CD14-positive monocyte (primary cell): ENCODE measurements at regions not wholly inside any gene's neighbourhood (a gene's known extent, or its start where the extent isn't known, plus 50 kb on each side); places are given as distances from the start of the nearest gene placed in this dataset.

Experiments used
- DNase-seq, 3 donors: peaks; one replicate each; pipeline ENCODE4 v3.0.0-alpha.2; 2011 to 2022
- H2AFZ ChIP-seq: 2 replicates; pipeline ENCODE4 v1.6.0; 2012; ENCODE audit warnings: mild to moderate bottlenecking, low read depth, low read length, inconsistent platforms; ENCODE audit not compliant: insufficient read depth, poor library complexity, severe bottlenecking
- H3K27ac ChIP-seq, 2 donors: 1 replicate in 1 of 2; 2 replicates in 1 of 2; pipeline ENCODE4 v1.5.1; 2012 to 2013; ENCODE audit warnings: low read length in 2 of 2, control low read depth in 1 of 2, inconsistent platforms in 1 of 2, low read depth in 1 of 2, mild to moderate bottlenecking in 1 of 2
- H3K27me3 ChIP-seq, 2 donors: one replicate each; pipeline versions ENCODE4 v1.6.0 to v1.6.1; 2011 to 2013; ENCODE audit warnings: low read length in 2 of 2; ENCODE audit not compliant: control insufficient read depth in 2 of 2, insufficient read depth in 2 of 2
- H3K36me3 ChIP-seq, 2 donors: replicated peaks in 1 of 2; 1 replicate in 1 of 2; 2 replicates in 1 of 2; pipeline versions ENCODE4 v1.5.1 to v1.6.1; 2012 to 2013; ENCODE audit warnings: low read length in 2 of 2, control low read depth in 1 of 2, inconsistent platforms in 1 of 2, mild to moderate bottlenecking in 1 of 2; ENCODE audit not compliant: insufficient read depth in 2 of 2, control insufficient read depth in 1 of 2
- H3K4me1 ChIP-seq, 2 donors: 1 replicate in 1 of 2; 2 replicates in 1 of 2; pipeline versions ENCODE4 v1.5.1 to v1.6.1; 2012 to 2013; ENCODE audit warnings: low read length in 2 of 2, control low read depth in 1 of 2, inconsistent platforms in 1 of 2, mild to moderate bottlenecking in 1 of 2, moderate library complexity in 1 of 2; ENCODE audit not compliant: insufficient read depth in 2 of 2, control insufficient read depth in 1 of 2
- H3K4me2 ChIP-seq: replicated peaks from 2 replicates; pipeline ENCODE3; 2012; ENCODE audit warnings: low read length, moderate library complexity, mild to moderate bottlenecking; ENCODE audit not compliant: poor library complexity, severe bottlenecking; ENCODE audit errors: extremely low read depth
- H3K4me3 ChIP-seq, 3 experiments: fragments of 200-600 bp in 1 of 3; sonication (generic) in 1 of 3; replicated peaks in 1 of 3; 1 replicate in 2 of 3; 2 replicates in 1 of 3; pipeline ENCODE4 v1.5.1; 2011 to 2013; ENCODE audit warnings: low read length in 3 of 3, mild to moderate bottlenecking in 3 of 3, control low read depth in 2 of 3, low read depth in 2 of 3, inconsistent platforms in 1 of 3, moderate library complexity in 1 of 3
- H3K79me2 ChIP-seq: 2 replicates; pipeline ENCODE4 v1.6.0; 2012; ENCODE audit warnings: mild to moderate bottlenecking, control low read depth, inconsistent platforms, low read length, moderate library complexity; ENCODE audit not compliant: insufficient read depth
- H3K9ac ChIP-seq: 2 replicates; pipeline ENCODE4 v1.6.0; 2017; ENCODE audit warnings: low read length, mild to moderate bottlenecking; ENCODE audit not compliant: insufficient read depth, poor library complexity, severe bottlenecking
- H3K9me3 ChIP-seq, 2 donors: replicated peaks in 1 of 2; 1 replicate in 1 of 2; 2 replicates in 1 of 2; pipeline versions ENCODE4 v1.5.1 to v1.6.1; 2012 to 2013; ENCODE audit warnings: low read length in 2 of 2, control low read depth in 1 of 2; ENCODE audit not compliant: control insufficient read depth in 1 of 2, insufficient read depth in 1 of 2
- H4K20me1 ChIP-seq: 2 replicates; pipeline ENCODE4 v1.6.0; 2012; ENCODE audit warnings: mild to moderate bottlenecking, low read length, control low read depth, moderate library complexity; ENCODE audit not compliant: insufficient read depth
- H3K27ac Mint-ChIP-seq, 7 donors: one replicate each; pipeline ENCODE4 v1.8.0; 2020; ENCODE audit warnings: mild to moderate bottlenecking in 7 of 7, mixed read lengths in 7 of 7, moderate library complexity in 6 of 7, inconsistent platforms in 2 of 7
- H3K27me3 Mint-ChIP-seq, 3 donors: one replicate each; pipeline ENCODE4 v1.8.0; 2021 to 2022; ENCODE audit warnings: low read depth in 3 of 3, mild to moderate bottlenecking in 3 of 3, mixed read lengths in 3 of 3, moderate library complexity in 3 of 3, inconsistent platforms in 1 of 3
- H3K36me3 Mint-ChIP-seq, 2 donors: one replicate each; pipeline ENCODE4 v1.8.0; 2020; ENCODE audit warnings: mixed read lengths in 2 of 2, inconsistent platforms in 1 of 2, mild to moderate bottlenecking in 1 of 2
- H3K4me1 Mint-ChIP-seq: one replicate; pipeline ENCODE4 v1.8.0; 2020; ENCODE audit warnings: mild to moderate bottlenecking, mixed read lengths
- H3K4me3 Mint-ChIP-seq, 2 donors: one replicate each; pipeline ENCODE4 v1.8.0; 2020; ENCODE audit warnings: mild to moderate bottlenecking in 2 of 2, mixed read lengths in 2 of 2, moderate library complexity in 1 of 2
- H3K9me3 Mint-ChIP-seq, 7 donors: one replicate each; pipeline ENCODE4 v1.8.0; 2020 to 2022; ENCODE audit warnings: mixed read lengths in 7 of 7, mild to moderate bottlenecking in 6 of 7, moderate library complexity in 6 of 7, inconsistent platforms in 2 of 7
- WGBS: methylation state at CpG from one replicate; pipeline ENCODE4 v1.1.5; 2013; ENCODE audit warnings: missing lambda C conversion rate; ENCODE audit not compliant: insufficient coverage; 5-methylcytosine and 5-hydroxymethylcytosine counted together
- intact Hi-C, 2 donors: fragments of 100-400 bp; cut with micrococcal nuclease; formaldehyde crosslinking; loops; one replicate each; pipeline versions ENCODE4 v1.15.0 to v1.15.1; 2023
- TF ChIP-seq, protein P1 (sequence below): fragments of 200-600 bp; IDR thresholded peaks from one replicate; pipeline ENCODE4 v1.8.0; 2022; ENCODE audit warnings: antibody characterized with exemption, mild to moderate bottlenecking

DNA sequence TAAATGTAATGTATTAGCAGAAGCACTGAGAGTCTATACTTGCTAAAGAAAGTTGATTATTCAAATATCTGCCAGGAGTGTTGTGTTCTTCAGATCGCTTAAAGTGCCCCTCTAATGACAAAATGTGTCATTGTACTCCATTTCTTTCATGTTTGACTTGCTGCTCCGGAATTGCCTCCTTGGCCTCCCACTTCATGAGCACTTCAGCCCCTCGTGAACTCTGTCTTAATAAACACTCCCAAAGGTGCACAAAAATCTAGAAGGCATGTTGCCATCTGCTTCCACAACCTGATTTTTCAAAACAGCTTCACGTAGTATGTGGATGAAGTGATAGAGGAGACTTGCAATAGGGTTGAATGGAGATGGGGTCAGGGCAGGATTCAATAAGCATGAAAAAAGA, 396.1 kb downstream of the TDRD15 start:
- H3K36me3 ChIP-seq, result no peaks in the 10 kb centered on the region
- Mint-ChIP-seq H3K9me3 (peaks cover 2 to 17% (median 7%) of the 10 kb centered on the region in 7 donors), H3K27ac (no peak overlapping the region), H3K36me3 (no peaks in the 10 kb centered on the region), H3K4me3 (no peak overlapping the region), H3K27me3 (no peaks in the 10 kb centered on the region), H3K4me1 (no peaks in the 10 kb centered on the region)
- H3K27ac ChIP-seq, result no peak overlapping the region
- intact Hi-C loops, result no loop called here
- no peak for DNase-seq
- no peaks in the 10 kb centered on the region for H3K4me1 ChIP-seq
- WGBS, result 89% methylated on average over 1 of the region's 4 CpGs
- no peaks in the 10 kb centered on the region for H3K9me3 ChIP-seq
- H3K79me2 ChIP-seq, result no peaks in the 10 kb centered on the region
- no peak overlapping the region for H3K4me2 ChIP-seq
- no peak overlapping the region for H3K4me3 ChIP-seq
- no peak overlapping the region for H3K9ac ChIP-seq
- no peaks in the 10 kb centered on the region for H3K27me3 ChIP-seq
- H4K20me1 ChIP-seq, result no peaks in the 10 kb centered on the region
- no peak overlapping the region for H2AFZ ChIP-seq
- TF ChIP-seq, protein P1, sequence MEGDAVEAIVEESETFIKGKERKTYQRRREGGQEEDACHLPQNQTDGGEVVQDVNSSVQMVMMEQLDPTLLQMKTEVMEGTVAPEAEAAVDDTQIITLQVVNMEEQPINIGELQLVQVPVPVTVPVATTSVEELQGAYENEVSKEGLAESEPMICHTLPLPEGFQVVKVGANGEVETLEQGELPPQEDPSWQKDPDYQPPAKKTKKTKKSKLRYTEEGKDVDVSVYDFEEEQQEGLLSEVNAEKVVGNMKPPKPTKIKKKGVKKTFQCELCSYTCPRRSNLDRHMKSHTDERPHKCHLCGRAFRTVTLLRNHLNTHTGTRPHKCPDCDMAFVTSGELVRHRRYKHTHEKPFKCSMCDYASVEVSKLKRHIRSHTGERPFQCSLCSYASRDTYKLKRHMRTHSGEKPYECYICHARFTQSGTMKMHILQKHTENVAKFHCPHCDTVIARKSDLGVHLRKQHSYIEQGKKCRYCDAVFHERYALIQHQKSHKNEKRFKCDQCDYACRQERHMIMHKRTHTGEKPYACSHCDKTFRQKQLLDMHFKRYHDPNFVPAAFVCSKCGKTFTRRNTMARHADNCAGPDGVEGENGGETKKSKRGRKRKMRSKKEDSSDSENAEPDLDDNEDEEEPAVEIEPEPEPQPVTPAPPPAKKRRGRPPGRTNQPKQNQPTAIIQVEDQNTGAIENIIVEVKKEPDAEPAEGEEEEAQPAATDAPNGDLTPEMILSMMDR, result no peak

- intact Hi-C loops, result no loop called here
- no peaks in the 10 kb centered on the region for H4K20me1 ChIP-seq
- no peaks in the 10 kb centered on the region for H3K36me3 ChIP-seq
- H3K9me3 Mint-ChIP-seq, result peaks cover 13 to 31% (median 22%) of the 10 kb centered on the region in 7 donors
- H3K4me1 Mint-ChIP-seq, result no peaks in the 10 kb centered on the region
- H3K27me3 ChIP-seq, result no peaks in the 10 kb centered on the region
- H3K4me3 Mint-ChIP-seq, result no peak overlapping the region
- no peaks in the 10 kb centered on the region for H3K36me3 Mint-ChIP-seq
- H3K79me2 ChIP-seq, result no peaks in the 10 kb centered on the region
- no peaks in the 10 kb centered on the region for H3K4me1 ChIP-seq
- H3K4me2 ChIP-seq, result no peak overlapping the region
- H2AFZ ChIP-seq, result no peak overlapping the region
- no peak for DNase-seq
- no peak overlapping the region for H3K4me3 ChIP-seq
- H3K27ac ChIP-seq, result no peak overlapping the region
- TF ChIP-seq, protein P1, result no peak
- peaks cover 33 to 35% of the 10 kb centered on the region in 2 donors for H3K9me3 ChIP-seq
- no peak overlapping the region for H3K9ac ChIP-seq
- 77% methylated on average over 3 of the region's 4 CpGs for WGBS
- H3K27ac Mint-ChIP-seq, result no peak overlapping the region
- H3K27me3 Mint-ChIP-seq, result peaks cover 0 to 3% (median 2%) of the 10 kb centered on the region in 3 donors
Observed at GRCh38 chr2:21535826-21536225, 412.1 kb downstream of the TDRD15 start.
